ENCODE measurements at regions not wholly inside any gene's neighbourhood (a gene's known extent, or its start where the extent isn't known, plus 50 kb on each side); places are given as distances from the start of the nearest gene placed in this dataset.
"Not testable (repeated sequence)": the region's sequence is repeated elsewhere in the genome, so short reads cannot be mapped to it uniquely, and the experiment has no call there.

- peaks cover 81% of the 10 kb centered on the region for H3K9me3 Mint-ChIP-seq
- not testable (repeated sequence) for DNase-seq; H3K27me3 Mint-ChIP-seq (ENCODE audit: insufficient read depth)
Measured at GRCh38 chr9:65401456-65402045, 116.5 kb upstream of the FOXD4L5 start.

GRCh38 chr9:65400886-65401285 lies 115.9 kb upstream of the FOXD4L5 start:
- H3K9me3 Mint-ChIP-seq, result peaks cover 81% of the 10 kb centered on the region
- no peaks in the 10 kb centered on the region for H3K36me3 Mint-ChIP-seq (ENCODE audit: low read depth)
- Histone ChIP-seq H3K27ac (ENCODE audit: low read depth, low read length) (no peak overlapping the region), H3K4me1 (ENCODE audit: control insufficient read depth, insufficient read depth, low read length) (no peaks in the 10 kb centered on the region), H3K9ac (ENCODE audit: extremely low read depth, low read length, poor library complexity, severe bottlenecking) (no peak overlapping the region), H3K36me3 (ENCODE audit: control insufficient read depth, insufficient read depth, low read length) (no peaks in the 10 kb centered on the region), H3K4me3 (ENCODE audit: low read length) (no peak overlapping the region), H3K27me3 (ENCODE audit: control insufficient read depth, insufficient read depth, low read length, poor library complexity, severe bottlenecking) (no peaks in the 10 kb centered on the region), H3K9me3 (ENCODE audit: control insufficient read depth, low read length) (peaks cover 4% of the 10 kb centered on the region)
- no peak overlapping the region for H3K4me3 Mint-ChIP-seq
- no peaks in the 10 kb centered on the region for H3K27me3 Mint-ChIP-seq (ENCODE audit: insufficient read depth)
- 69 to 78% methylated on average over 4 to 9 of the region's 9 CpGs for WGBS, 2 experiments (ENCODE audit: insufficient coverage in 1 of 2, insufficient read length in 1 of 2)
- no peaks in the 10 kb centered on the region for H3K4me1 Mint-ChIP-seq
- no peak overlapping the region for H3K27ac Mint-ChIP-seq
- DNase-seq, result no peak
- TF ChIP-seq CTCF (conservative IDR thresholded peaks at IDR 0.05), result no peak

More at GRCh38 chr9:65401456-65402045, 116.5 kb upstream of the FOXD4L5 start:
- not testable (repeated sequence) for H3K36me3 ChIP-seq (ENCODE audit: control insufficient read depth, insufficient read depth, low read length); H3K4me3 ChIP-seq (ENCODE audit: low read length); H3K36me3 Mint-ChIP-seq (ENCODE audit: low read depth); H3K27ac Mint-ChIP-seq; H3K9me3 ChIP-seq (ENCODE audit: control insufficient read depth, low read length); H3K27me3 ChIP-seq (ENCODE audit: control insufficient read depth, insufficient read depth, low read length, poor library complexity, severe bottlenecking); H3K4me1 ChIP-seq (ENCODE audit: control insufficient read depth, insufficient read depth, low read length); H3K27ac ChIP-seq (ENCODE audit: low read depth, low read length); H3K4me3 Mint-ChIP-seq; H3K9ac ChIP-seq (ENCODE audit: extremely low read depth, low read length, poor library complexity, severe bottlenecking); H3K4me1 Mint-ChIP-seq
- 60 to 77% methylated on average over 1 to 8 of the region's 9 CpGs for WGBS, 2 experiments (ENCODE audit: insufficient coverage in 1 of 2, insufficient read length in 1 of 2)

GRCh38 chr9:65397763-65398719 lies 113.0 kb upstream of the FOXD4L5 start:
- H3K27me3 ChIP-seq (ENCODE audit: control insufficient read depth, insufficient read depth, low read length, poor library complexity, severe bottlenecking); H3K36me3 ChIP-seq (ENCODE audit: control insufficient read depth, insufficient read depth, low read length); H3K27ac ChIP-seq (ENCODE audit: low read depth, low read length); H3K36me3 Mint-ChIP-seq (ENCODE audit: low read depth); H3K27ac Mint-ChIP-seq; DNase-seq; H3K9me3 ChIP-seq (ENCODE audit: control insufficient read depth, low read length); H3K4me1 ChIP-seq (ENCODE audit: control insufficient read depth, insufficient read depth, low read length); H3K9ac ChIP-seq (ENCODE audit: extremely low read depth, low read length, poor library complexity, severe bottlenecking); H3K4me3 ChIP-seq (ENCODE audit: low read length); H3K4me1 Mint-ChIP-seq; H3K27me3 Mint-ChIP-seq (ENCODE audit: insufficient read depth); H3K4me3 Mint-ChIP-seq: not testable (repeated sequence)
- 89 to 98% methylated on average over 5 to 18 of the region's 42 CpGs for WGBS, 2 experiments (ENCODE audit: insufficient coverage in 1 of 2, insufficient read length in 1 of 2)
- peaks cover 74% of the 10 kb centered on the region for H3K9me3 Mint-ChIP-seq

GRCh38 chr9:65397226-65397625 lies 112.2 kb upstream of the FOXD4L5 start:
- 80% methylated on average over 9 to 20 of the region's 20 CpGs for WGBS, 2 experiments (ENCODE audit: insufficient coverage in 1 of 2, insufficient read length in 1 of 2)
- not testable (repeated sequence) for H3K36me3 Mint-ChIP-seq (ENCODE audit: low read depth); H3K9ac ChIP-seq (ENCODE audit: extremely low read depth, low read length, poor library complexity, severe bottlenecking); H3K9me3 ChIP-seq (ENCODE audit: control insufficient read depth, low read length); H3K27ac ChIP-seq (ENCODE audit: low read depth, low read length); H3K27ac Mint-ChIP-seq; H3K27me3 ChIP-seq (ENCODE audit: control insufficient read depth, insufficient read depth, low read length, poor library complexity, severe bottlenecking); H3K27me3 Mint-ChIP-seq (ENCODE audit: insufficient read depth); H3K4me1 Mint-ChIP-seq; H3K4me1 ChIP-seq (ENCODE audit: control insufficient read depth, insufficient read depth, low read length); H3K4me3 Mint-ChIP-seq; H3K4me3 ChIP-seq (ENCODE audit: low read length); DNase-seq; H3K36me3 ChIP-seq (ENCODE audit: control insufficient read depth, insufficient read depth, low read length)
- peaks cover 75% of the 10 kb centered on the region for H3K9me3 Mint-ChIP-seq

GRCh38 chr9:65396601-65397000 lies 111.6 kb upstream of the FOXD4L5 start:
- H3K9me3 Mint-ChIP-seq, result peaks cover 71% of the 10 kb centered on the region
- not testable (repeated sequence) for H3K27ac ChIP-seq (ENCODE audit: low read depth, low read length); H3K9ac ChIP-seq (ENCODE audit: extremely low read depth, low read length, poor library complexity, severe bottlenecking); H3K4me1 ChIP-seq (ENCODE audit: control insufficient read depth, insufficient read depth, low read length); H3K9me3 ChIP-seq (ENCODE audit: control insufficient read depth, low read length); H3K36me3 Mint-ChIP-seq (ENCODE audit: low read depth); H3K36me3 ChIP-seq (ENCODE audit: control insufficient read depth, insufficient read depth, low read length); H3K4me3 Mint-ChIP-seq; H3K4me3 ChIP-seq (ENCODE audit: low read length); H3K27ac Mint-ChIP-seq; H3K4me1 Mint-ChIP-seq; H3K27me3 Mint-ChIP-seq (ENCODE audit: insufficient read depth); DNase-seq; H3K27me3 ChIP-seq (ENCODE audit: control insufficient read depth, insufficient read depth, low read length, poor library complexity, severe bottlenecking)
- 82% methylated on average over 9 of the region's 10 CpGs; no CpG with 5 or more reads in 1 of the 2 experiments for WGBS, 2 experiments (ENCODE audit: insufficient coverage in 1 of 2, insufficient read length in 1 of 2)

- not testable (repeated sequence) for H3K36me3 Mint-ChIP-seq (ENCODE audit: low read depth)
- 90% methylated on average over 3 of the region's 15 CpGs; no CpG with 5 or more reads in 1 of the 2 experiments for WGBS, 2 experiments (ENCODE audit: insufficient coverage in 1 of 2, insufficient read length in 1 of 2)
Measured at GRCh38 chr9:65395789-65396188, 110.8 kb upstream of the FOXD4L5 start.

More at GRCh38 chr9:65395789-65396188, 110.8 kb upstream of the FOXD4L5 start:
- H3K27me3 Mint-ChIP-seq (ENCODE audit: insufficient read depth); H3K36me3 ChIP-seq (ENCODE audit: control insufficient read depth, insufficient read depth, low read length); H3K4me1 Mint-ChIP-seq; H3K27ac ChIP-seq (ENCODE audit: low read depth, low read length); H3K9ac ChIP-seq (ENCODE audit: extremely low read depth, low read length, poor library complexity, severe bottlenecking); H3K9me3 ChIP-seq (ENCODE audit: control insufficient read depth, low read length); H3K27ac Mint-ChIP-seq; H3K27me3 ChIP-seq (ENCODE audit: control insufficient read depth, insufficient read depth, low read length, poor library complexity, severe bottlenecking); H3K4me3 Mint-ChIP-seq; H3K4me1 ChIP-seq (ENCODE audit: control insufficient read depth, insufficient read depth, low read length); H3K4me3 ChIP-seq (ENCODE audit: low read length); DNase-seq: not testable (repeated sequence)
- peaks cover 69% of the 10 kb centered on the region for H3K9me3 Mint-ChIP-seq
